ENCODE measurements at regions not wholly inside any gene's neighbourhood (a gene's known extent, or its start where the extent isn't known, plus 50 kb on each side); places are given as distances from the start of the nearest gene placed in this dataset.

DNA sequence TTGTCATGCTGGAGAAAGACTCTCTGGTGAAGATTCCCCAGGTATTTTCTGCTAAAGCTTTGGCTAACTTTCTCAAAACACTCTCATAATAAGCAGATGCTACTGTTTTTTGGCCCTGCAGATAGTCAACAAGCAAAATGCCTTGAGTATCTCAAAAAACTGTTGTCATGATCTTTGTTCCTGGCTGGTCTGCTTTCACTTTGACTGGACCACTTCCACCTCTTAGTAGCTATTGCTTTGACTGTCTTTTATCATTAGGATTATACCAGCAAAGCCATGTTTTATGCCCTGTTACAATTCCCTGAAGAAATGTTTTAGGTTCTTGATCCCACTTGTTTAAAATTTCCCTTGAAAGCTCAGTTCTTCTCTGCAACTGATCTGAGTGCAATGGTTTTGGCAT, 231.5 kb downstream of the SLC7A11 start:
- intact Hi-C loops (cut with micrococcal nuclease) (no loop called here), dilution Hi-C loops (cut with MboI; ENCODE audit: extremely low pct_ligation_motif_present, low sequenced_read_pairs) (no loop called here)
- no peaks in the 10 kb centered on the region for H3K79me2 ChIP-seq (ENCODE audit: control insufficient read depth, insufficient read depth, low read length)
- H3K4me1 ChIP-seq (ENCODE audit: control insufficient read depth, extremely low read depth, insufficient read depth, low read length) = no peaks in the 10 kb centered on the region
- no peak overlapping the region for H3K27ac ChIP-seq (ENCODE audit: insufficient read depth, low read depth, low read length)
- ChIA-PET POLR2A (no interaction called here), CTCF (interaction anchor here (0.9 to 1.6 kb wide), 3 partner anchors 12 to 190 kb away, joined by 3 read pairs; no protein-coding TSS in a partner anchor)
- FAIRE-seq (no peak), DNase-seq (ENCODE audit: low read depth, low spot score) (no peak)
- H2AFZ ChIP-seq (ENCODE audit: low read depth, low read length) = no peak overlapping the region
- H3K4me2 ChIP-seq (ENCODE audit: insufficient read depth, low read length) = no peak overlapping the region
- H3K27me3 ChIP-seq (ENCODE audit: control insufficient read depth in 2 of 2, insufficient read depth in 2 of 2, low read length in 2 of 2) = no peaks in the 10 kb centered on the region
- H3K9me3 ChIP-seq (replicated peaks; ENCODE audit: control insufficient read depth, insufficient read depth, low read length) = no peaks in the 10 kb centered on the region
- H3K36me3 ChIP-seq (ENCODE audit: control insufficient read depth in 2 of 2, extremely low read depth in 1 of 2, insufficient read depth in 2 of 2, low read length in 2 of 2) = no peaks in the 10 kb centered on the region
- TF ChIP-seq, protein P1, sequence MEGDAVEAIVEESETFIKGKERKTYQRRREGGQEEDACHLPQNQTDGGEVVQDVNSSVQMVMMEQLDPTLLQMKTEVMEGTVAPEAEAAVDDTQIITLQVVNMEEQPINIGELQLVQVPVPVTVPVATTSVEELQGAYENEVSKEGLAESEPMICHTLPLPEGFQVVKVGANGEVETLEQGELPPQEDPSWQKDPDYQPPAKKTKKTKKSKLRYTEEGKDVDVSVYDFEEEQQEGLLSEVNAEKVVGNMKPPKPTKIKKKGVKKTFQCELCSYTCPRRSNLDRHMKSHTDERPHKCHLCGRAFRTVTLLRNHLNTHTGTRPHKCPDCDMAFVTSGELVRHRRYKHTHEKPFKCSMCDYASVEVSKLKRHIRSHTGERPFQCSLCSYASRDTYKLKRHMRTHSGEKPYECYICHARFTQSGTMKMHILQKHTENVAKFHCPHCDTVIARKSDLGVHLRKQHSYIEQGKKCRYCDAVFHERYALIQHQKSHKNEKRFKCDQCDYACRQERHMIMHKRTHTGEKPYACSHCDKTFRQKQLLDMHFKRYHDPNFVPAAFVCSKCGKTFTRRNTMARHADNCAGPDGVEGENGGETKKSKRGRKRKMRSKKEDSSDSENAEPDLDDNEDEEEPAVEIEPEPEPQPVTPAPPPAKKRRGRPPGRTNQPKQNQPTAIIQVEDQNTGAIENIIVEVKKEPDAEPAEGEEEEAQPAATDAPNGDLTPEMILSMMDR (IDR thresholded peaks at IDR 0.05; ENCODE audit: extremely low read depth in 1 of 2, insufficient read depth in 1 of 2, low read depth in 1 of 2, low read length in 2 of 2) = no peak
- TF ChIP-seq EZH2 (IDR thresholded peaks at IDR 0.05; ENCODE audit: borderline replicate concordance, low read depth, low read length, severe bottlenecking) (no peak), GATA2 (IDR thresholded peaks at IDR 0.05; ENCODE audit: insufficient read depth, insufficient read length, low read depth, low read length) (no peak), MYC (IDR thresholded peaks at IDR 0.05; ENCODE audit: low read depth, low read length) (no peak), JUN (IDR thresholded peaks at IDR 0.05; ENCODE audit: borderline replicate concordance, insufficient read depth, insufficient read length, low read depth) (no peak), POLR2A (IDR thresholded peaks at IDR 0.05; ENCODE audit: low read depth, low read length) (no peak), POLR2AphosphoS5 (IDR thresholded peaks at IDR 0.05; ENCODE audit: insufficient read depth, low read depth, low read length) (no peak)
- TF ChIP-seq, protein P2, sequence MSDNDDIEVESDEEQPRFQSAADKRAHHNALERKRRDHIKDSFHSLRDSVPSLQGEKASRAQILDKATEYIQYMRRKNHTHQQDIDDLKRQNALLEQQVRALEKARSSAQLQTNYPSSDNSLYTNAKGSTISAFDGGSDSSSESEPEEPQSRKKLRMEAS (IDR thresholded peaks at IDR 0.05; ENCODE audit: insufficient read depth, insufficient read length) = no peak
- no peaks in the 10 kb centered on the region for H3K9me1 ChIP-seq (replicated peaks; ENCODE audit: control insufficient read depth, extremely low read depth, insufficient read depth, low read length)
- BruUV-seq (replicated peaks) = no TSS peak
- no peak overlapping the region for H3K4me3 ChIP-seq (replicated peaks in 1 of 3; ENCODE audit: insufficient read depth in 1 of 3, low read depth in 1 of 3, low read length in 3 of 3)
- no peak overlapping the region for H3K9ac ChIP-seq (replicated peaks; ENCODE audit: extremely low read depth, insufficient read depth, low read length)
- no peaks in the 10 kb centered on the region for H4K20me1 ChIP-seq (replicated peaks; ENCODE audit: control insufficient read depth, extremely low read depth, insufficient read depth, low read length)

Measured in endothelial cell of umbilical vein (primary cell).